Neuronal stem cell (in vitro differentiated cells): ENCODE measurements at regions not wholly inside any gene's neighbourhood (a gene's known extent, or its start where the extent isn't known, plus 50 kb on each side); places are given as distances from the start of the nearest gene placed in this dataset.
A peak's percentile ranks its signal among the peaks of the same experiment; 100 is the strongest.

Source experiments
- DNase-seq: peaks from one replicate; pipeline ENCODE4 v3.0.0-alpha.2; 2013; ENCODE audit warnings: low spot score
- H2AFZ ChIP-seq: one replicate; pipeline ENCODE4 v1.6.1; 2013; ENCODE audit warnings: mild to moderate bottlenecking, low read length, inconsistent platforms
- H2AK5ac ChIP-seq: 2 replicates; pipeline ENCODE4 v1.6.1; 2013; ENCODE audit warnings: low read depth, mild to moderate bottlenecking, inconsistent platforms, low read length, moderate library complexity, mixed read lengths
- H2BK120ac ChIP-seq: 2 replicates; pipeline ENCODE4 v1.6.1; 2013; ENCODE audit warnings: low read depth, mild to moderate bottlenecking, inconsistent platforms, low read length, moderate library complexity, mixed read lengths
- H2BK12ac ChIP-seq: one replicate; pipeline ENCODE4 v1.6.1; 2013; ENCODE audit warnings: low read length, inconsistent platforms
- H2BK15ac ChIP-seq: 2 replicates; pipeline ENCODE4 v1.6.1; 2013; ENCODE audit warnings: mild to moderate bottlenecking, low read length, inconsistent platforms, mixed read lengths
- H2BK5ac ChIP-seq: one replicate; pipeline ENCODE4 v1.6.1; 2013; ENCODE audit warnings: inconsistent platforms, mild to moderate bottlenecking, low read length, moderate library complexity
- H3K14ac ChIP-seq: one replicate; pipeline ENCODE4 v1.6.1; 2013; ENCODE audit warnings: low read length, inconsistent platforms
- H3K18ac ChIP-seq: 2 replicates; pipeline ENCODE4 v1.6.1; 2013; ENCODE audit warnings: low read length, inconsistent platforms
- H3K23ac ChIP-seq: 2 replicates; pipeline ENCODE4 v1.6.1; 2013; ENCODE audit warnings: low read depth, mild to moderate bottlenecking, mixed read lengths, low read length, inconsistent platforms; ENCODE audit not compliant: poor library complexity
- H3K27ac ChIP-seq: replicated peaks from 3 replicates; pipeline ENCODE4 v1.5.1; 2013; ENCODE audit warnings: low read length, inconsistent platforms
- H3K27me3 ChIP-seq, 3 experiments: 2 replicates each; pipeline ENCODE4 v1.6.1; 2013; ENCODE audit warnings: low read length in 3 of 3, mild to moderate bottlenecking in 2 of 3, inconsistent platforms in 1 of 3, low read depth in 1 of 3, mixed read lengths in 1 of 3, moderate library complexity in 1 of 3; ENCODE audit not compliant: control insufficient read depth in 3 of 3, insufficient read depth in 3 of 3
- H3K36me3 ChIP-seq, 2 donors: replicated peaks in 1 of 2; 2 replicates each; pipeline ENCODE4 v1.6.1; 2013; ENCODE audit warnings: low read length in 2 of 2; ENCODE audit not compliant: control insufficient read depth in 2 of 2, insufficient read depth in 2 of 2
- H3K4ac ChIP-seq: 2 replicates; pipeline ENCODE4 v1.6.1; 2013; ENCODE audit warnings: inconsistent platforms, mild to moderate bottlenecking, low read length, moderate library complexity
- H3K4me1 ChIP-seq, 2 donors: 1 replicate in 1 of 2; 2 replicates in 1 of 2; pipeline ENCODE4 v1.6.1; 2013; ENCODE audit warnings: low read length in 2 of 2, low read depth in 1 of 2; ENCODE audit not compliant: control insufficient read depth in 2 of 2, insufficient read depth in 1 of 2
- H3K4me2 ChIP-seq: one replicate; pipeline ENCODE4 v1.6.1; 2013; ENCODE audit warnings: mild to moderate bottlenecking, low read length, inconsistent platforms; ENCODE audit not compliant: insufficient read depth, poor library complexity, severe bottlenecking
- H3K4me3 ChIP-seq, 2 donors: 2 replicates each; pipeline ENCODE4 v1.5.1; 2013; ENCODE audit warnings: low read length in 2 of 2, mild to moderate bottlenecking in 2 of 2, inconsistent platforms in 1 of 2, moderate library complexity in 1 of 2
- H3K79me1 ChIP-seq: one replicate; pipeline ENCODE4 v1.6.1; 2013; ENCODE audit warnings: low read depth, mild to moderate bottlenecking, inconsistent platforms, low read length, moderate library complexity
- H3K9ac ChIP-seq: one replicate; pipeline ENCODE4 v1.6.1; 2013; ENCODE audit warnings: mild to moderate bottlenecking, low read depth, low read length, inconsistent platforms; ENCODE audit not compliant: poor library complexity
- H3K9me3 ChIP-seq, 2 donors: replicated peaks in 1 of 2; 2 replicates each; pipeline versions ENCODE3 to v1.6.1; 2013; ENCODE audit warnings: low read length in 2 of 2, mild to moderate bottlenecking in 2 of 2, inconsistent platforms in 1 of 2, low read depth in 1 of 2, mixed read lengths in 1 of 2, moderate library complexity in 1 of 2; ENCODE audit not compliant: control insufficient read depth in 2 of 2, insufficient read depth in 1 of 2
- H4K8ac ChIP-seq: one replicate; pipeline ENCODE4 v1.6.1; 2013; ENCODE audit warnings: low read depth, mild to moderate bottlenecking, inconsistent platforms, low read length, moderate library complexity
- H4K91ac ChIP-seq: one replicate; pipeline ENCODE4 v1.6.1; 2013; ENCODE audit warnings: low read length, low read depth, mild to moderate bottlenecking, inconsistent platforms; ENCODE audit not compliant: poor library complexity
- WGBS, 2 donors: extraction: QIAGEN DNeasy Blood & Tissue Kit; methylation state at CpG; one replicate each; pipeline ENCODE4 v1.1.7; 2013; ENCODE audit warnings: missing lambda C conversion rate in 2 of 2, mixed read lengths in 1 of 2; ENCODE audit not compliant: insufficient read length in 2 of 2, insufficient replicate concordance in 1 of 2; ENCODE audit errors: extremely low coverage in 2 of 2; 5-methylcytosine and 5-hydroxymethylcytosine counted together

GRCh38 chr17:5812590-5812989 lies 228.3 kb upstream of the NLRP1 start:
- H3K9ac ChIP-seq: no peak overlapping the region
- no peak overlapping the region for H2AK5ac ChIP-seq
- no peak overlapping the region for H3K4ac ChIP-seq
- no peaks in the 10 kb centered on the region for H3K36me3 ChIP-seq
- WGBS, 2 donors: no CpG with 5 or more reads among the region's 5 CpGs
- H3K4me2 ChIP-seq: no peak overlapping the region
- H2BK5ac ChIP-seq: no peak overlapping the region
- peaks cover 12 to 19% of the 10 kb centered on the region in 2 donors for H3K9me3 ChIP-seq
- H2BK12ac ChIP-seq: no peak overlapping the region
- no peak overlapping the region for H3K14ac ChIP-seq
- DNase-seq: no peak
- H3K27ac ChIP-seq: no peak overlapping the region
- H2BK120ac ChIP-seq: no peak overlapping the region
- H3K79me1 ChIP-seq: no peaks in the 10 kb centered on the region
- H4K91ac ChIP-seq: no peak overlapping the region
- H4K8ac ChIP-seq: no peak overlapping the region
- no peak overlapping the region for H2AFZ ChIP-seq
- H3K4me3 ChIP-seq: no peak overlapping the region
- H3K4me1 ChIP-seq: no peaks in the 10 kb centered on the region
- no peak overlapping the region for H2BK15ac ChIP-seq
- no peak overlapping the region for H3K18ac ChIP-seq
- no peak overlapping the region for H3K23ac ChIP-seq
- H3K27me3 ChIP-seq: no peaks in the 10 kb centered on the region

- Histone ChIP-seq H3K36me3 (no peaks in the 10 kb centered on the region), H3K23ac (no peak overlapping the region), H3K4ac (no peak overlapping the region), H4K91ac (no peak overlapping the region), H2BK12ac (no peak overlapping the region), H3K18ac (no peak overlapping the region), H3K27ac (no peak overlapping the region), H3K4me2 (no peak overlapping the region), H3K9ac (no peak overlapping the region), H3K14ac (no peak overlapping the region), H2BK5ac (no peak overlapping the region), H2BK15ac (no peak overlapping the region), H3K9me3 (peaks cover 9 to 19% of the 10 kb centered on the region in 2 donors), H3K4me3 (no peak overlapping the region), H4K8ac (no peak overlapping the region), H2BK120ac (no peak overlapping the region), H2AFZ (no peak overlapping the region), H3K27me3 (no peaks in the 10 kb centered on the region), H3K4me1 (no peaks in the 10 kb centered on the region), H3K79me1 (no peaks in the 10 kb centered on the region), H2AK5ac (no peak overlapping the region)
- no peak for DNase-seq
- WGBS, 2 donors: no CpG with 5 or more reads among the region's 2 CpGs
Observed at GRCh38 chr17:5813357-5813756, 229.0 kb upstream of the NLRP1 start.

- Histone ChIP-seq H2AFZ (no peak overlapping the region), H2BK15ac (no peak overlapping the region), H3K79me1 (no peaks in the 10 kb centered on the region), H2AK5ac (no peak overlapping the region), H3K23ac (peak overlapping the region; percentile 10), H3K27ac (no peak overlapping the region), H2BK120ac (no peak overlapping the region), H3K4me1 (no peaks in the 10 kb centered on the region), H3K4me3 (no peak overlapping the region), H4K8ac (no peak overlapping the region), H3K27me3 (no peaks in the 10 kb centered on the region), H2BK12ac (no peak overlapping the region), H3K14ac (no peak overlapping the region), H3K18ac (peak overlapping the region; percentile 74), H3K36me3 (no peaks in the 10 kb centered on the region), H2BK5ac (no peak overlapping the region), H4K91ac (no peak overlapping the region), H3K4me2 (no peak overlapping the region), H3K9me3 (peaks cover 1 to 4% of the 10 kb centered on the region in 2 donors), H3K4ac (no peak overlapping the region), H3K9ac (no peak overlapping the region)
- WGBS, 2 donors: no CpG with 5 or more reads among the region's 5 CpGs
- no peak for DNase-seq
Observed at GRCh38 chr17:5815396-5815795, 231.1 kb upstream of the NLRP1 start.

- Histone ChIP-seq H3K4me2 (no peak overlapping the region), H3K4me3 (no peak overlapping the region), H3K4me1 (no peaks in the 10 kb centered on the region), H2BK12ac (no peak overlapping the region), H2AK5ac (no peak overlapping the region), H3K14ac (no peak overlapping the region), H3K36me3 (no peaks in the 10 kb centered on the region), H2BK15ac (no peak overlapping the region), H3K27ac (no peak overlapping the region), H3K27me3 (no peaks in the 10 kb centered on the region), H2BK120ac (no peak overlapping the region), H3K4ac (no peak overlapping the region), H2AFZ (peak overlapping the region; percentile 26), H3K79me1 (no peaks in the 10 kb centered on the region), H2BK5ac (no peak overlapping the region), H3K9ac (no peak overlapping the region), H4K91ac (no peak overlapping the region), H3K9me3 (no peaks in the 10 kb centered on the region), H3K18ac (no peak overlapping the region), H3K23ac (no peak overlapping the region), H4K8ac (no peak overlapping the region)
- no peak for DNase-seq
- WGBS, 2 donors: no CpG with 5 or more reads among the region's 8 CpGs
Observed at GRCh38 chr17:5816491-5817070, 232.3 kb upstream of the NLRP1 start.
